H1 (cell line): ENCODE measurements at regions not wholly inside any gene's neighbourhood (a gene's known extent, or its start where the extent isn't known, plus 50 kb on each side); places are given as distances from the start of the nearest gene placed in this dataset.

Source experiments
- CTCF ChIA-PET: fragments of 300-600 bp; sonication (Branson Sonifier 250); formaldehyde crosslinking; loops from one replicate; lab custom pipeline; 2021; ENCODE audit not compliant: partially characterized antibody; lab: Charles Lee
- POLR2A ChIA-PET: fragments of 300-600 bp; sonication (Branson Sonifier 250); formaldehyde crosslinking; loops from one replicate; lab custom pipeline; 2021; ENCODE audit warnings: inconsistent platforms; ENCODE audit not compliant: partially characterized antibody; lab: Charles Lee
- DNase-seq, 2 experiments: peaks; one replicate each; pipeline versions ENCODE4 v3.0.0 to v3.0.0-alpha.2; 2010 to 2022; ENCODE audit warnings: low spot score in 2 of 2, low read depth in 1 of 2, mixed read lengths in 1 of 2
- FAIRE-seq: peaks from 2 replicates; lab custom pipeline; 2011; peaks lifted over from hg19 to GRCh38; lab: Jason Lieb, UNC
- H2AFZ ChIP-seq: 2 replicates; pipeline ENCODE4 v1.8.1; 2012; ENCODE audit warnings: low read length, inconsistent platforms
- H2AK5ac ChIP-seq: 2 replicates; pipeline ENCODE4 v1.6.1; 2013; ENCODE audit warnings: low read depth, low read length
- H2BK120ac ChIP-seq: replicated peaks from 2 replicates; pipeline ENCODE3; 2013; ENCODE audit warnings: low read depth, low read length, inconsistent platforms
- H2BK12ac ChIP-seq: 2 replicates; pipeline ENCODE4 v1.6.1; 2013; ENCODE audit warnings: low read depth, low read length
- H2BK15ac ChIP-seq: 2 replicates; pipeline ENCODE4 v1.6.1; 2013; ENCODE audit warnings: low read length
- H2BK20ac ChIP-seq: 2 replicates; pipeline ENCODE4 v1.6.1; 2013; ENCODE audit warnings: low read length
- H2BK5ac ChIP-seq: 2 replicates; pipeline ENCODE4 v1.6.1; 2013; ENCODE audit warnings: low read depth, low read length
- H3K14ac ChIP-seq: 2 replicates; pipeline ENCODE4 v1.6.1; 2013; ENCODE audit warnings: inconsistent platforms; ENCODE audit not compliant: insufficient read length
- H3K18ac ChIP-seq: 2 replicates; pipeline ENCODE4 v1.6.1; 2013; ENCODE audit warnings: low read length; ENCODE audit errors: extremely low read depth
- H3K23ac ChIP-seq: 2 replicates; pipeline ENCODE4 v1.6.1; 2013; ENCODE audit warnings: inconsistent platforms; ENCODE audit not compliant: insufficient read length
- H3K23me2 ChIP-seq: 2 replicates; pipeline ENCODE4 v1.6.1; 2013; ENCODE audit warnings: low read depth, low read length
- H3K27ac ChIP-seq: 2 replicates; pipeline ENCODE4 v1.6.1; 2011; ENCODE audit warnings: low read depth, low read length, inconsistent platforms
- H3K27me3 ChIP-seq, 4 experiments: replicated peaks in 1 of 4; 1 replicate in 1 of 4; 2 replicates in 3 of 4; pipeline versions ENCODE4 v1.6.1 to v1.8.1; 2011 to 2013; ENCODE audit warnings: low read length in 3 of 4, mild to moderate bottlenecking in 3 of 4, inconsistent platforms in 2 of 4, mixed read lengths in 2 of 4, moderate library complexity in 1 of 4; ENCODE audit not compliant: control insufficient read depth in 3 of 4, insufficient read depth in 3 of 4; ENCODE audit errors: extremely low read depth in 1 of 4
- H3K36me3 ChIP-seq, 4 experiments: 2 replicates each; pipeline versions ENCODE4 v1.6.1 to v1.8.1; 2011 to 2013; ENCODE audit warnings: mild to moderate bottlenecking in 4 of 4, low read length in 3 of 4, moderate library complexity in 2 of 4, control low read depth in 1 of 4, inconsistent platforms in 1 of 4; ENCODE audit not compliant: insufficient read depth in 4 of 4, control insufficient read depth in 2 of 4
- H3K4ac ChIP-seq: replicated peaks from 2 replicates; pipeline ENCODE3; 2013; ENCODE audit warnings: low read length, low read depth, mixed read lengths, inconsistent platforms; ENCODE audit not compliant: insufficient read length
- H3K4me1 ChIP-seq, 4 experiments: replicated peaks in 1 of 4; 1 replicate in 1 of 4; 2 replicates in 3 of 4; pipeline versions ENCODE4 v1.6.1 to v1.8.1; 2011 to 2013; ENCODE audit warnings: low read length in 3 of 4, inconsistent platforms in 2 of 4, mixed read lengths in 1 of 4; ENCODE audit not compliant: insufficient read depth in 4 of 4, control insufficient read depth in 3 of 4
- H3K4me2 ChIP-seq, 2 experiments: 2 replicates each; pipeline versions ENCODE4 v1.6.1 to v1.8.1; 2011 to 2013; ENCODE audit warnings: low read depth in 2 of 2, low read length in 2 of 2, control low read depth in 1 of 2, inconsistent platforms in 1 of 2, mild to moderate bottlenecking in 1 of 2; ENCODE audit not compliant: insufficient read depth in 1 of 2
- H3K4me3 ChIP-seq, 4 experiments: fragments of 200-600, 300-600 bp in 1 of 4; sonication (generic), shearing (Covaris generic), sonication (Bioruptor Twin) in 1 of 4; 2 replicates each; pipeline versions ENCODE4 v1.5.1 to v1.8.1; 2011 to 2016; ENCODE audit warnings: low read length in 4 of 4, low read depth in 3 of 4, control low read depth in 2 of 4, inconsistent platforms in 2 of 4, mild to moderate bottlenecking in 2 of 4, mixed read lengths in 1 of 4, moderate library complexity in 1 of 4; ENCODE audit not compliant: insufficient read depth in 2 of 4; ENCODE audit errors: extremely low read depth in 1 of 4
- H3K56ac ChIP-seq: replicated peaks from 2 replicates; pipeline ENCODE3; 2013; ENCODE audit warnings: low read depth, mild to moderate bottlenecking, mixed read lengths, low read length, inconsistent platforms; ENCODE audit not compliant: insufficient read length
- H3K79me1 ChIP-seq: 2 replicates; pipeline ENCODE4 v1.6.1; 2013; ENCODE audit warnings: low read depth, low read length, control low read depth
- H3K79me2 ChIP-seq, 2 experiments: 2 replicates each; pipeline versions ENCODE4 v1.6.1 to v1.8.1; 2012 to 2013; ENCODE audit warnings: low read length in 2 of 2, mild to moderate bottlenecking in 2 of 2, inconsistent platforms in 1 of 2; ENCODE audit not compliant: insufficient read depth in 2 of 2, control insufficient read depth in 1 of 2
- H3K9ac ChIP-seq, 4 experiments: replicated peaks in 1 of 4; 1 replicate in 1 of 4; 2 replicates in 3 of 4; pipeline versions ENCODE4 v1.6.1 to v1.8.1; 2011 to 2013; ENCODE audit warnings: low read depth in 3 of 4, low read length in 3 of 4, control low read depth in 2 of 4, mild to moderate bottlenecking in 2 of 4, moderate library complexity in 2 of 4, inconsistent platforms in 1 of 4; ENCODE audit errors: extremely low read depth in 1 of 4
- H3K9me3 ChIP-seq, 2 experiments: 2 replicates each; pipeline versions ENCODE4 v1.6.1 to v1.8.1; 2012 to 2013; ENCODE audit warnings: mild to moderate bottlenecking in 2 of 2, moderate library complexity in 2 of 2, control low read depth in 1 of 2, inconsistent platforms in 1 of 2, low read depth in 1 of 2, low read length in 1 of 2, mixed read lengths in 1 of 2; ENCODE audit not compliant: insufficient read depth in 2 of 2
- H4K20me1 ChIP-seq, 2 experiments: replicated peaks in 1 of 2; 2 replicates each; pipeline versions ENCODE3 to v1.8.1; 2011 to 2013; ENCODE audit warnings: inconsistent platforms in 2 of 2, low read length in 2 of 2, mild to moderate bottlenecking in 1 of 2; ENCODE audit not compliant: insufficient read depth in 2 of 2, control insufficient read depth in 1 of 2
- H4K5ac ChIP-seq: 2 replicates; pipeline ENCODE4 v1.6.1; 2013; ENCODE audit warnings: low read length, low read depth, mixed read lengths, inconsistent platforms; ENCODE audit not compliant: insufficient read length
- H4K8ac ChIP-seq: 2 replicates; pipeline ENCODE4 v1.8.0; 2013; ENCODE audit warnings: mild to moderate bottlenecking, moderate library complexity, low read length, inconsistent platforms; ENCODE audit not compliant: insufficient read depth; ENCODE audit errors: extremely low read depth
- H4K91ac ChIP-seq: replicated peaks from 2 replicates; pipeline ENCODE3; 2013; ENCODE audit warnings: low read length, mixed read lengths, inconsistent platforms; ENCODE audit not compliant: insufficient read length
- BACH1 ChIP-seq: IDR thresholded peaks from 2 replicates; pipeline ENCODE4 v1.6.1; 2012; ENCODE audit warnings: low read length, improper control_type of control experiment
- BRCA1 ChIP-seq: IDR thresholded peaks from 2 replicates; pipeline ENCODE4 v1.6.1; 2012; ENCODE audit warnings: low read depth, low read length, improper control_type of control experiment
- CBX8 ChIP-seq: fragments of 300-800, 300-1000 bp; sonication (generic); IDR thresholded peaks from 2 replicates; pipeline ENCODE4 v1.7.1; 2016; ENCODE audit warnings: low read depth, low read length, borderline replicate concordance
- CREB1 ChIP-seq: IDR thresholded peaks from 2 replicates; pipeline ENCODE4 v1.6.1; 2012; ENCODE audit warnings: inconsistent platforms
- NANOG ChIP-seq: IDR thresholded peaks from 2 replicates; pipeline ENCODE4 v1.6.1; 2011; ENCODE audit warnings: low read length, low read depth, mild to moderate bottlenecking, inconsistent platforms; ENCODE audit not compliant: insufficient read depth, poor library complexity, severe bottlenecking
- PHF8 ChIP-seq: fragments of 200-600 bp; sonication (generic); conservative IDR thresholded peaks from 2 replicates; pipeline ENCODE4 v1.7.1; 2012; ENCODE audit warnings: low read depth, mild to moderate bottlenecking, inconsistent platforms, low read length, moderate library complexity
- USF2 ChIP-seq: IDR thresholded peaks from 2 replicates; pipeline ENCODE4 v1.6.1; 2011; ENCODE audit warnings: low read length, improper control_type of control experiment
- WGBS, 2 experiments: shearing (Covaris generic) in 1 of 2; methylation state at CpG; one replicate each; pipeline versions ENCODE4 v1.1.6 to v1.1.7; 2013 to 2015; ENCODE audit warnings: low lambda C conversion rate in 2 of 2, mixed read lengths in 2 of 2, inconsistent platforms in 1 of 2, low coverage in 1 of 2, missing lambda C conversion rate in 1 of 2; ENCODE audit not compliant: insufficient replicate concordance in 2 of 2, insufficient coverage in 1 of 2, insufficient read length in 1 of 2; ENCODE audit errors: extremely low coverage in 1 of 2, missing lambda C conversion rate in 1 of 2; 5-methylcytosine and 5-hydroxymethylcytosine counted together
- TF ChIP-seq, protein P1 (sequence below), 3 experiments: IDR thresholded peaks; 1 replicate in 2 of 3; 2 replicates in 1 of 3; pipeline versions ENCODE4 v1.5.1 to v1.6.1; 2011; ENCODE audit warnings: low read length in 3 of 3, mild to moderate bottlenecking in 3 of 3, inconsistent platforms in 2 of 3, low read depth in 1 of 3, moderate library complexity in 1 of 3; ENCODE audit not compliant: insufficient read depth in 1 of 3; ENCODE audit errors: control extremely low read depth in 1 of 3
- TF ChIP-seq, protein P2 (sequence below): IDR thresholded peaks from 2 replicates; pipeline ENCODE4 v1.6.1; 2011; ENCODE audit warnings: low read depth, mild to moderate bottlenecking, low read length; ENCODE audit not compliant: insufficient read depth

- FAIRE-seq = no peak
- H3K4me3 ChIP-seq = no peak overlapping the region
- TF ChIP-seq BACH1 = no peak
- TF ChIP-seq, protein P1, sequence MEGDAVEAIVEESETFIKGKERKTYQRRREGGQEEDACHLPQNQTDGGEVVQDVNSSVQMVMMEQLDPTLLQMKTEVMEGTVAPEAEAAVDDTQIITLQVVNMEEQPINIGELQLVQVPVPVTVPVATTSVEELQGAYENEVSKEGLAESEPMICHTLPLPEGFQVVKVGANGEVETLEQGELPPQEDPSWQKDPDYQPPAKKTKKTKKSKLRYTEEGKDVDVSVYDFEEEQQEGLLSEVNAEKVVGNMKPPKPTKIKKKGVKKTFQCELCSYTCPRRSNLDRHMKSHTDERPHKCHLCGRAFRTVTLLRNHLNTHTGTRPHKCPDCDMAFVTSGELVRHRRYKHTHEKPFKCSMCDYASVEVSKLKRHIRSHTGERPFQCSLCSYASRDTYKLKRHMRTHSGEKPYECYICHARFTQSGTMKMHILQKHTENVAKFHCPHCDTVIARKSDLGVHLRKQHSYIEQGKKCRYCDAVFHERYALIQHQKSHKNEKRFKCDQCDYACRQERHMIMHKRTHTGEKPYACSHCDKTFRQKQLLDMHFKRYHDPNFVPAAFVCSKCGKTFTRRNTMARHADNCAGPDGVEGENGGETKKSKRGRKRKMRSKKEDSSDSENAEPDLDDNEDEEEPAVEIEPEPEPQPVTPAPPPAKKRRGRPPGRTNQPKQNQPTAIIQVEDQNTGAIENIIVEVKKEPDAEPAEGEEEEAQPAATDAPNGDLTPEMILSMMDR (IDR thresholded peaks at IDR 0.05; ENCODE audit: control extremely low read depth in 1 of 3, insufficient read depth in 1 of 3, low read depth in 1 of 3, low read length in 3 of 3) = no peak
- no peak for TF ChIP-seq PHF8
- no peak for TF ChIP-seq CREB1
- TF ChIP-seq CBX8 = no peak
- TF ChIP-seq NANOG = no peak
- TF ChIP-seq, protein P2, sequence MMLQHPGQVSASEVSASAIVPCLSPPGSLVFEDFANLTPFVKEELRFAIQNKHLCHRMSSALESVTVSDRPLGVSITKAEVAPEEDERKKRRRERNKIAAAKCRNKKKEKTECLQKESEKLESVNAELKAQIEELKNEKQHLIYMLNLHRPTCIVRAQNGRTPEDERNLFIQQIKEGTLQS = no peak
- no peak for TF ChIP-seq USF2
- no peak for TF ChIP-seq BRCA1
Observed at GRCh38 chr2:149729586-149729985, 142.0 kb upstream of the MMADHC start.

More at GRCh38 chr2:149729586-149729985, 142.0 kb upstream of the MMADHC start:
- Histone ChIP-seq H3K23ac (no peak overlapping the region), H4K5ac (no peak overlapping the region), H3K23me2 (no peaks in the 10 kb centered on the region), H2BK20ac (no peak overlapping the region), H2BK12ac (no peak overlapping the region), H3K9me3 (no peaks in the 10 kb centered on the region), H2BK120ac (no peak overlapping the region), H3K18ac (no peak overlapping the region), H2BK15ac (no peak overlapping the region), H4K8ac (no peak overlapping the region), H3K9ac (no peak overlapping the region), H2AK5ac (no peak overlapping the region), H4K91ac (no peak overlapping the region), H3K56ac (no peak overlapping the region), H3K27me3 (no peaks in the 10 kb centered on the region), H3K36me3 (no peaks in the 10 kb centered on the region), H2AFZ (no peak overlapping the region), H3K27ac (no peak overlapping the region), H3K4me2 (no peak overlapping the region), H2BK5ac (no peak overlapping the region), H3K4me1 (peaks cover 0 to 6% (median 0%) of the 10 kb centered on the region in 4 experiments; a peak in 1 of 7 replicates), H3K14ac (no peak overlapping the region), H3K79me2 (no peaks in the 10 kb centered on the region), H4K20me1 (no peaks in the 10 kb centered on the region), H3K79me1 (no peaks in the 10 kb centered on the region), H3K4ac (no peak overlapping the region)
- CTCF ChIA-PET = interaction anchor here (1.4 to 2.5 kb wide), 2 partner anchors 12 to 13 kb away, joined by 3 to 9 read pairs; no protein-coding TSS in a partner anchor
- no peak for DNase-seq
- POLR2A ChIA-PET = interaction anchor here (0.6 kb wide), 1 partner anchor 756 kb away, joined by 3 read pairs; no protein-coding TSS in a partner anchor
- 76% methylated on average over 3 of the region's 3 CpGs; no CpG with 5 or more reads in 1 of the 2 experiments for WGBS, 2 experiments
